Stimulated activated CD8-positive, alpha-beta memory T cell treated with anti-CD3 and anti-CD28 coated beads, Interleukin-7, amount 100 ng/mL, for 4 hours (primary cell): ENCODE measurements at regions not wholly inside any gene's neighbourhood (a gene's known extent, or its start where the extent isn't known, plus 50 kb on each side); places are given as distances from the start of the nearest gene placed in this dataset.

Experiments
- DNase-seq, 2 donors: peaks; one replicate each; pipeline ENCODE4 v3.0.0-alpha.2; 2020; ENCODE audit warnings: low read depth in 2 of 2

DNA sequence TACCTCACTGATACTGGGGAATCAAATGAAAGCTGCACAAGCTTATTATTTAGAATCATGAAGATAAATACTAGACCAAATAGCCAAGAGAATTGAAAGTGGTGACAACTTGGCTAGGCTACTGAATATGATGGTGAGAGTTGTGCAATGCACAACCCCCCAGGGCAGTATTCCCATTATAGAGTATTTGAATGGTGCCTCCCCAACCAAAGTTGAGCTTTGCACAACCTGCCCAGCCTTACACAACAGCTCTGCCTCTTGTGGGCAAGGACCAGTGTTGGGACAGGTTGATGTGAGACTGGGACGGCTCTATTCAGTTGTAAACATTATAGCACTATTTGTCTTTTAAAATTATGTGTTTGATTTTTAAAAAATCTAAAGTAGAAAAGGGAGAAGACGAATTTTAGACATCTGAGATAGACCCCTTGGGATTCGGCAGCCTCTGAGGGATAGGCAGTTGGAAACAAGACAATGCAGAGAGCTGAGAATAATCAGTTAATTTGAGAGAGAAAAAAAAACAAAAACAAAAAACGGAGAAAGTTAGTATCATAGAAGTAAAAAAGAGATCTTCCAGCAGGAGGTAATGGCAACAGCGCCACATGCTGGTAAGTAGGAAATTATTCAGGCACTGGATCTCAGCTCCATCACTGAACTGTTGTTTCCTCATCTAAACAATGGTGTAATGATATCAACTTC, 91.0 kb upstream of the KCNA3 start:
- peak; percentile 27 to 37 for DNase-seq

DNA sequence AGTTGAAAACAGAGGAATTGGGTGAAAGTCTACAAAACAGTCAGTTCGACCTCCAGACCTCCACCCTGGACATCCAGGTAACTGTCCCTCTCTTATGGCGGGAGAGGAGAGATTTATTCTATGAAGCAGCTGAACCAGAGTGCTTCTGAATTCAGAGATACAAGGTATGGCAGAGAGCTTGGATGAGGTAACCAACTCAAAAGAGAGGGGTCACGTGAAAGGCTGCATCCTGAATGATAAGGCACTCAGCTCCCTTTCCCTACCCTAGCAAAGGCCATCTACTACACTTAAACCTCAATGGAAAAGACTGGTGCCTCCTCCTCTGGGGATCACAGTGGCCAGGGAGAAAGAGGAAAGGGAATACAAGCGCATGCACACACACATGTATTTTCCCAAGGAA, 88.4 kb upstream of the KCNA3 start:
- DNase-seq, result no peak

- no peak for DNase-seq
Observed at GRCh38 chr1:110760321-110760720, 85.6 kb upstream of the KCNA3 start.

DNA sequence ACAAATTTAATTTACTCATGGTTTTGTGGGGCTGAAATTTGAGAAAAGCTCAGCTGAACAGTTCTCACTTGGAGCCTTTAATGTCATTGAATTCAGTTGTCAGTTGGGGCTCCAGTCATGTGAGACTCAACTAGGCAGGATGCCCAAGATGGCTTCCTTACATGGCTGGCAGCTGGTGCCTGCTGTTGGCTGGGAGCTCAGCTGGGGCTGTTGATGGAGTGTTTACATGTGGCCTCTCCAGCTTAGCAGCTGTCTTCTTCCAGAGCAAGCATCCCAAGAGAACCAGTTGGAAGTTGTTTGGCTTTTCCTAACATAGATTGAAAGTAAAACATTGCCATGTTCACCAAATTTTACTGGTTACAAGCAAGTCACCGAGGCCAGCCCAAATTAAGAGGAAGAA, 81.8 kb upstream of the KCNA3 start:
- no peak for DNase-seq

DNA sequence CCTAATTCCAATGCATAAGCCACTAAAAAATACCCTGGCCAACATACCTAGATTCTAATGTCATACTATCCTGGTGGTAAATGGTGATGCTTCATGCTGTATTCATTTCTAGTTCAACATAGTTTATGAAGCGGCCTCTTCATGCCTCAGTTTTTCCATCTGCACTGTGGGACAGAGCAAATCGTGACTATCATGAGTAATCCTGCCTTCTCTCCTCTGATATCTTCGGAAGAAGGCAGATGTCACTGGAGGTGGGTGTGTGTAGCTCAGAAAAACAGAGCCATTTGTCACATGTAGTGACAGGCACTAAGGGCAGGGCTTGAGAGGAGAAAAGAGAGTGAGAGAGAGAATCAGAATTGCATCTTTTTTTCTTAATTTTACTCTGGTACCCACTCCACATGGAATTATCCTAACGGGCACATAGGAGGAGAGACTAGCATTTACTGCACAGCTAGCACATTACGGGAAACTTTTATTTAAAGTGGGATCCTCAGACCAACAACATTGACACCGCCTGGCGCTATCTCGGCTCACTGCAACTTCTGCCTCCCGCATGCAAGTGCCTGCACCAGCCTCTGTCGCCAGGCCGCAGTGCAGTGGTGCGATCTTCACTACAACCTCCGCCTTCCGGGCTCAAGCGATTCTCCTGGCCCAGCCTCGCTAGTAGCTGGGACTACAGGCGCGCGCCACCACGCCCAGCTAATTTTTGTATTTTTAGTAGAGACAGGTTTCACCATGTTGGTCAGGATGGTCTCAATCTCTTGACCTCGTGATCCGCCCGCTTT, 78.4 kb upstream of the KCNA3 start:
- no peak for DNase-seq

DNA sequence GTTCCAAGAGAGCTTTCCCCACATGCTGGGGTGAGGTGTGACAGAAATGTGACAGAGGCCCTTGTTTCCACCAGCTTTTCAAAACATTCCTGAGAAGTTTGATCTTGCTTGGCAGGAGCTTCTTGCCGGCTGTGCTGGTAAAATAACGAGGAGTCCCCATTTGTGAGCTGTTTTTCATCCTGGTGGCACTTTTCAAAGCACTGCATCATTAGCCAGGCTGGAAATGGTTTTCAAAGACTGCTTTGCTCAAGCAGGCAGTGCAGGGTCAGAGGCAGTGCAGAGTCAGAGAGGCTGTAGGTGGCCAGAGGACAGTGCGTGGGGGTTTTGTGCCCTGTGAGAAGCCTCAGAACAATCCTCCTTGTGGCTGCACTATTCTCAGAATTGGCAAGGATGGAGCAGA, 75.8 kb upstream of the KCNA3 start:
- DNase-seq, result no peak

GRCh38 chr1:110749960-110750359, 75.2 kb upstream of the KCNA3 start:
- no peak for DNase-seq

DNA sequence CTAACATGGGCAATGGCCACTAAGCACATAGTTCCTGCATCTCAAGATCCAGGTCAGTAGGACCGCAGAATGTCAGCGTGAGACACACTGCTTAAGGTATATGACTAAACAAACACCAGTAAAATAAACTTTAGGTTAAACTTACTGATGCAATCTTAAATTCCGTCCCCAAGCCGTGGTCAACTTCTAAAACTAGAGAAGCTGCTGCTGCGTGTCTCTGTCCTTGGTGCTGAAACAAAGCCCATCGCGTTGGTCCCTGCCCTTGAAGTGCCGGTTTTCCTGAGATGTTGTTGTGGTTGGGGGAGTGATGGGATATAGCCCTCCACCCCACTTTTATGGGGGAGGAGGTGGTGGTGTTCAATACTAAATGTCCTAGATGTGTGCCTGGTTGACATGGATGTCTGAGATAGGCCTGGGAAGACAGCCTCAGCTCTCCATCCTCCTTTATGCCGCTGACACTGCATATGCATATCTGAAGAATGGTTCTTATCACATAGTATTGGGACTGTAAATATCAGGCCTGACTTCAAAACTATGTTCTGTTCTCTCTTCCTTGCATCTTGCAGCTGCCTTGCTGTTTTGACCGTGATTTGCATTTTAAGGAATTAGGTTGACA, 72.0 kb upstream of the KCNA3 start:
- DNase-seq, result peak in 1 of 2 donors; percentile 10

- DNase-seq, result no peak
Observed at GRCh38 chr1:110743397-110743796, 68.7 kb upstream of the KCNA3 start.

GRCh38 chr1:110736900-110737605, 62.3 kb upstream of the KCNA3 start:
- no peak for DNase-seq

- no peak for DNase-seq
Observed at GRCh38 chr1:110734133-110734680, 59.5 kb upstream of the KCNA3 start.

- DNase-seq, result no peak
Observed at GRCh38 chr1:110731529-110731928, 56.8 kb upstream of the KCNA3 start.

DNA sequence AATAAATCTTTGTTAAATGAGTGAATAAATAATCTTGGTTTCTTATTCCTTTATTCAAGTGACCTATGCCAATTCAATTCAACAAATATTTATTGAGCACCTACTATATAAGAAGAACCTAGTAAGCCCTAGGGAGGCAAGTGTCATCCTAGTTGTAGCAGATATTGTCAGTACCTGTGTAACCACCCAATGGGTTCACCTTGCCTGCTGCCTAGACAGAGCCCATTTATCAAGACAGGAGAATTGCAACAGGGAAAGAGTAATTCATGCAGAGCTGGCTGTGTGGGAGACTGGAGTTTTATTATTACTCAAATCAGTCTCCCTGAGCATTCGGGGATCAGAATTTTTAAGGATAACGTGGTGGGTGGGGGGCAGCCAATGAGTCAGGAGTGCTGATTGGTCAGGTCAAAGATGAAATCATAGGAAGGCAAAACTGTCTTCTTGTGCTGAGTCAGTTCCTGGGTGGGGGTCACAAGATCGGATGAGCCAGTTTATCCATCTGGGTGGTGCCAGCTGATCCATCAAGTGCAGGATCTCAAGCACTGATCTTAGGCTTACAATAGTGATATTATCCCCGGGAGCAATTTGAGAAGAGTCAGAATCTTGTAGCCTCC, 53.8 kb upstream of the KCNA3 start:
- no peak for DNase-seq

- no peak for DNase-seq
Observed at GRCh38 chr1:110727246-110727645, 52.5 kb upstream of the KCNA3 start.

- DNase-seq, result no peak
Observed at GRCh38 chr1:110726755-110727154, 52.0 kb upstream of the KCNA3 start.
